Tibial artery (tissue), 4 donors: ENCODE measurements at regions not wholly inside any gene's neighbourhood (a gene's known extent, or its start where the extent isn't known, plus 50 kb on each side); places are given as distances from the start of the nearest gene placed in this dataset.

Experiments
- DNase-seq, 2 donors: peaks; one replicate each; pipeline ENCODE4 v3.0.0-alpha.2; 2019
- H3K27ac ChIP-seq, 2 donors: fragments of 200-600 bp; sonication (generic) in 1 of 2; 1 replicate in 1 of 2; 2 replicates in 1 of 2; pipeline ENCODE4 v1.5.1; 2018 to 2019; ENCODE audit warnings: mild to moderate bottlenecking in 1 of 2
- H3K27me3 ChIP-seq, 2 donors: fragments of 200-600 bp; sonication (generic) in 1 of 2; one replicate each; pipeline versions ENCODE4 v1.5.1 to v1.6.0; 2016 to 2019
- H3K36me3 ChIP-seq, 3 donors: fragments of 200-600 bp; sonication (generic) in 2 of 3; one replicate each; pipeline ENCODE4 v1.5.1; 2016 to 2019; ENCODE audit warnings: mild to moderate bottlenecking in 2 of 3
- H3K4me1 ChIP-seq, 4 donors: fragments of 200-600 bp; sonication (generic) in 2 of 4; 1 replicate in 3 of 4; 2 replicates in 1 of 4; pipeline ENCODE4 v1.5.1; 2016 to 2019
- H3K4me3 ChIP-seq, 2 donors: fragments of 200-600 bp; sonication (generic) in 1 of 2; 1 replicate in 1 of 2; 2 replicates in 1 of 2; pipeline ENCODE4 v1.5.1; 2018 to 2019; ENCODE audit warnings: mild to moderate bottlenecking in 2 of 2
- H3K9me3 ChIP-seq, 3 donors: fragments of 200-600 bp; sonication (generic) in 1 of 3; one replicate each; pipeline ENCODE4 v1.5.1; 2016 to 2019
- intact Hi-C: fragments of 100-400 bp; cut with DNase I; formaldehyde crosslinking; loops from one replicate; pipeline ENCODE4 v1.15.0; 2023; ENCODE audit warnings: low total_unique reads
- TF ChIP-seq, protein P1 (sequence below), 2 experiments: fragments of 200-600 bp in 1 of 2; fragments of 450-650 bp in 1 of 2; IDR thresholded peaks; one replicate each; pipeline ENCODE4 v1.5.1; 2017 to 2019; ENCODE audit warnings: antibody characterized with exemption in 2 of 2, mild to moderate bottlenecking in 1 of 2, moderate library complexity in 1 of 2

DNA sequence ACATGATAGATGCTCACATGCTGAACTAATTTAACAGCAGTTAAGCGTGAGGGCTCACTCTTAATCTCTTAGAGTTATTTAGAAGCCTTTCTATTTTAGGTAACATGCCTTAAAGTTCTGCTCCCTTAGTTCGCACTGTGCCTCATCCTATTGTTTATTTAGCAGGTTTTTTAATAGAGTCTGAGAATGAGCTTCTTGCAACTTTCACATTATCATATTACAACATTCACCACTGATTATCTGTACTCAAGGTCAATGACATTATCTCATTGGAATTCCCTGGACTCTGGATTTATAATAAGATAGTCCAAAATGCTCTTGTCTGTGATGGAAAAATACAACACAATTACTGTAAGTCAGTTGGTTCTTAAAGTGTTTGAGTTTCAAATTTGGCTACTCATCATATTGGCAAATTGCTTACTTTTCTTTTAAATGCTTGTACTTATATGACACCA, 183.6 kb upstream of the SLC38A2 start:
- no peak for DNase-seq
- TF ChIP-seq, protein P1, sequence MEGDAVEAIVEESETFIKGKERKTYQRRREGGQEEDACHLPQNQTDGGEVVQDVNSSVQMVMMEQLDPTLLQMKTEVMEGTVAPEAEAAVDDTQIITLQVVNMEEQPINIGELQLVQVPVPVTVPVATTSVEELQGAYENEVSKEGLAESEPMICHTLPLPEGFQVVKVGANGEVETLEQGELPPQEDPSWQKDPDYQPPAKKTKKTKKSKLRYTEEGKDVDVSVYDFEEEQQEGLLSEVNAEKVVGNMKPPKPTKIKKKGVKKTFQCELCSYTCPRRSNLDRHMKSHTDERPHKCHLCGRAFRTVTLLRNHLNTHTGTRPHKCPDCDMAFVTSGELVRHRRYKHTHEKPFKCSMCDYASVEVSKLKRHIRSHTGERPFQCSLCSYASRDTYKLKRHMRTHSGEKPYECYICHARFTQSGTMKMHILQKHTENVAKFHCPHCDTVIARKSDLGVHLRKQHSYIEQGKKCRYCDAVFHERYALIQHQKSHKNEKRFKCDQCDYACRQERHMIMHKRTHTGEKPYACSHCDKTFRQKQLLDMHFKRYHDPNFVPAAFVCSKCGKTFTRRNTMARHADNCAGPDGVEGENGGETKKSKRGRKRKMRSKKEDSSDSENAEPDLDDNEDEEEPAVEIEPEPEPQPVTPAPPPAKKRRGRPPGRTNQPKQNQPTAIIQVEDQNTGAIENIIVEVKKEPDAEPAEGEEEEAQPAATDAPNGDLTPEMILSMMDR (IDR thresholded peaks at IDR 0.05) = no peak
- peaks cover 0 to 79% (median 44%) of the 10 kb centered on the region in 4 donors for H3K4me1 ChIP-seq
- peak overlapping the region; percentile 7 to 56 for H3K27ac ChIP-seq
- no peaks in the 10 kb centered on the region for H3K36me3 ChIP-seq
- H3K4me3 ChIP-seq = no peak overlapping the region
- intact Hi-C loops = no loop called here
- no peaks in the 10 kb centered on the region for H3K9me3 ChIP-seq
- no peaks in the 10 kb centered on the region for H3K27me3 ChIP-seq

DNA sequence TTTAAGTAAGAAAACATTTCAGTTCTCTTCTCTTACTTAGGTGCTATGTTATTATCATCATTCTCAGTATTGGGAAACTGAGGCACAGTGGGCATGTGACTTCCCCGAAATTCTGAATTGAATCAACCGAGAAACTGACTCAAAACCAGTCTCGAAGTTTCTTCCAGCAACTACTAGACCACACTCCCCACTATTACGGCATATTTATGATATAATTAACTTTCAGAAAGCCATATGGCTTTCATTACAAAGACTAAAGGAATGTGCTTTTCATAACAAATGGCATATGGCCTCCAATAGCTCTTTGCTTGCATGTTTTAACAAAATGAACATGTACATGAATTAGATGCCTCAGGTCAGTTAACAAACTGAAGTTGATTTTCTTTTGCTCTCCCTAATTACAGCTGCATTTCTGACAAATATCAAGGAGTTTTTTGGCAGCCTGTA, 182.9 kb upstream of the SLC38A2 start:
- H3K4me3 ChIP-seq = no peak overlapping the region
- H3K27me3 ChIP-seq = no peaks in the 10 kb centered on the region
- DNase-seq = no peak
- H3K4me1 ChIP-seq = peaks cover 0 to 72% (median 42%) of the 10 kb centered on the region in 4 donors
- TF ChIP-seq, protein P1 (IDR thresholded peaks at IDR 0.05) = no peak
- intact Hi-C loops = no loop called here
- H3K9me3 ChIP-seq = no peaks in the 10 kb centered on the region
- H3K27ac ChIP-seq = peak overlapping the region; percentile 52 to 56
- H3K36me3 ChIP-seq = no peaks in the 10 kb centered on the region

GRCh38 chr12:46554460-46554859, 181.9 kb upstream of the SLC38A2 start:
- no peak for DNase-seq
- Histone ChIP-seq H3K4me1 (peaks cover 0 to 62% (median 36%) of the 10 kb centered on the region in 4 donors), H3K36me3 (no peaks in the 10 kb centered on the region), H3K9me3 (no peaks in the 10 kb centered on the region), H3K27me3 (no peaks in the 10 kb centered on the region), H3K4me3 (no peak overlapping the region), H3K27ac (peak overlapping the region; percentile 52 to 56)
- intact Hi-C loops = no loop called here
- TF ChIP-seq, protein P1 (IDR thresholded peaks at IDR 0.05) = no peak

- Histone ChIP-seq H3K27ac (peak overlapping the region; percentile 52 to 56), H3K4me3 (no peak overlapping the region), H3K9me3 (no peaks in the 10 kb centered on the region), H3K27me3 (no peaks in the 10 kb centered on the region), H3K36me3 (no peaks in the 10 kb centered on the region), H3K4me1 (peaks cover 0 to 58% (median 34%) of the 10 kb centered on the region in 4 donors)
- DNase-seq = no peak
- intact Hi-C loops = no loop called here
- TF ChIP-seq, protein P1 (IDR thresholded peaks at IDR 0.05) = no peak
Measured at GRCh38 chr12:46553911-46554310, 181.3 kb upstream of the SLC38A2 start.

- Histone ChIP-seq H3K27ac (peak overlapping the region; percentile 52 to 56), H3K36me3 (no peaks in the 10 kb centered on the region), H3K27me3 (no peaks in the 10 kb centered on the region), H3K9me3 (no peaks in the 10 kb centered on the region), H3K4me3 (no peak overlapping the region), H3K4me1 (peaks cover 0 to 57% (median 28%) of the 10 kb centered on the region in 4 donors)
- intact Hi-C loops = no loop called here
- peak in 1 of 2 donors; percentile 41 for DNase-seq
- TF ChIP-seq, protein P1 (IDR thresholded peaks at IDR 0.05) = no peak
Measured at GRCh38 chr12:46553266-46553665, 180.7 kb upstream of the SLC38A2 start.
